ENCODE measurements at regions not wholly inside any gene's neighbourhood (a gene's known extent, or its start where the extent isn't known, plus 50 kb on each side); places are given as distances from the start of the nearest gene placed in this dataset.

GRCh38 chr14:87045956-87046355 lies 947.0 kb downstream of the GALC start:
- TF ChIP-seq CTCF (IDR thresholded peaks at IDR 0.05; ENCODE audit: borderline replicate concordance, extremely low read depth, low read length, poor library complexity, severe bottlenecking) (no peak), EZH2 (IDR thresholded peaks at IDR 0.05; ENCODE audit: borderline replicate concordance, low read depth, low read length, severe bottlenecking) (no peak)
